ENCODE measurements at regions not wholly inside any gene's neighbourhood (a gene's known extent, or its start where the extent isn't known, plus 50 kb on each side); places are given as distances from the start of the nearest gene placed in this dataset.

- Histone ChIP-seq H3K27ac (ENCODE audit: insufficient read depth, low read length) (no peak overlapping the region), H2AFZ (ENCODE audit: low read length) (no peak overlapping the region), H3K36me3 (ENCODE audit: control insufficient read depth, insufficient read depth, low read length) (no peaks in the 10 kb centered on the region), H4K20me1 (ENCODE audit: control insufficient read depth, extremely low read depth, insufficient read depth, low read length) (no peaks in the 10 kb centered on the region), H3K79me2 (ENCODE audit: control insufficient read depth, insufficient read depth, low read length) (no peaks in the 10 kb centered on the region), H3K9me3 (ENCODE audit: control insufficient read depth, insufficient read depth, low read depth, low read length) (no peaks in the 10 kb centered on the region), H3K4me1 (ENCODE audit: control insufficient read depth, extremely low read depth, insufficient read depth, low read length) (no peaks in the 10 kb centered on the region), H3K9ac (ENCODE audit: insufficient read depth, low read length) (no peak overlapping the region), H3K4me2 (ENCODE audit: extremely low read depth, insufficient read depth, low read length) (no peak overlapping the region), H3K4me3 (replicated peaks in 1 of 4; ENCODE audit: control extremely low read depth in 1 of 4, insufficient read depth in 1 of 4, low read depth in 3 of 4, low read length in 4 of 4) (no peak overlapping the region), H3K27me3 (ENCODE audit: control insufficient read depth, insufficient read depth, low read length) (no peaks in the 10 kb centered on the region)
- TF ChIP-seq EZH2 (IDR thresholded peaks at IDR 0.05; ENCODE audit: low read length, missing control alignments): no peak
- no peak for TF ChIP-seq CTCF (conservative IDR thresholded peaks at IDR 0.05 in 1 of 2, IDR thresholded peaks at IDR 0.05 in 1 of 2; ENCODE audit: low read depth in 1 of 2, low read length in 2 of 2)
- no peak for DNase-seq (ENCODE audit: low read depth in 2 of 2)
Measured at GRCh38 chr6:86010915-86011786, 368.5 kb upstream of the SYNCRIP start.

- Histone ChIP-seq H3K36me3 (ENCODE audit: control insufficient read depth, insufficient read depth, low read length) (no peaks in the 10 kb centered on the region), H3K27ac (ENCODE audit: insufficient read depth, low read length) (no peak overlapping the region), H3K27me3 (ENCODE audit: control insufficient read depth, insufficient read depth, low read length) (no peaks in the 10 kb centered on the region), H3K9me3 (ENCODE audit: control insufficient read depth, insufficient read depth, low read depth, low read length) (no peaks in the 10 kb centered on the region), H4K20me1 (ENCODE audit: control insufficient read depth, extremely low read depth, insufficient read depth, low read length) (no peaks in the 10 kb centered on the region), H2AFZ (ENCODE audit: low read length) (no peak overlapping the region), H3K4me3 (replicated peaks in 1 of 4; ENCODE audit: control extremely low read depth in 1 of 4, insufficient read depth in 1 of 4, low read depth in 3 of 4, low read length in 4 of 4) (no peak overlapping the region), H3K9ac (ENCODE audit: insufficient read depth, low read length) (no peak overlapping the region), H3K4me1 (ENCODE audit: control insufficient read depth, extremely low read depth, insufficient read depth, low read length) (no peaks in the 10 kb centered on the region), H3K4me2 (ENCODE audit: extremely low read depth, insufficient read depth, low read length) (no peak overlapping the region), H3K79me2 (ENCODE audit: control insufficient read depth, insufficient read depth, low read length) (no peaks in the 10 kb centered on the region)
- DNase-seq (ENCODE audit: low read depth in 2 of 2): no peak
- TF ChIP-seq CTCF (conservative IDR thresholded peaks at IDR 0.05 in 1 of 2, IDR thresholded peaks at IDR 0.05 in 1 of 2; ENCODE audit: low read depth in 1 of 2, low read length in 2 of 2) (no peak), EZH2 (IDR thresholded peaks at IDR 0.05; ENCODE audit: low read length, missing control alignments) (no peak)
Measured at GRCh38 chr6:85997206-85997605, 354.5 kb upstream of the SYNCRIP start.

- H3K36me3 ChIP-seq (ENCODE audit: control insufficient read depth, insufficient read depth, low read length): no peaks in the 10 kb centered on the region
- DNase-seq (ENCODE audit: low read depth in 2 of 2): no peak
- TF ChIP-seq EZH2 (IDR thresholded peaks at IDR 0.05; ENCODE audit: low read length, missing control alignments) (no peak), CTCF (conservative IDR thresholded peaks at IDR 0.05 in 1 of 2, IDR thresholded peaks at IDR 0.05 in 1 of 2; ENCODE audit: low read depth in 1 of 2, low read length in 2 of 2) (no peak)
Measured at GRCh38 chr6:85996034-85996375, 353.3 kb upstream of the SYNCRIP start.

More at GRCh38 chr6:85996034-85996375, 353.3 kb upstream of the SYNCRIP start:
- H4K20me1 ChIP-seq (ENCODE audit: control insufficient read depth, extremely low read depth, insufficient read depth, low read length): no peaks in the 10 kb centered on the region
- H3K4me2 ChIP-seq (ENCODE audit: extremely low read depth, insufficient read depth, low read length): no peak overlapping the region
- no peak overlapping the region for H3K9ac ChIP-seq (ENCODE audit: insufficient read depth, low read length)
- H3K27ac ChIP-seq (ENCODE audit: insufficient read depth, low read length): no peak overlapping the region
- no peak overlapping the region for H3K4me3 ChIP-seq (replicated peaks in 1 of 4; ENCODE audit: control extremely low read depth in 1 of 4, insufficient read depth in 1 of 4, low read depth in 3 of 4, low read length in 4 of 4)
- no peaks in the 10 kb centered on the region for H3K79me2 ChIP-seq (ENCODE audit: control insufficient read depth, insufficient read depth, low read length)
- no peak overlapping the region for H2AFZ ChIP-seq (ENCODE audit: low read length)
- no peaks in the 10 kb centered on the region for H3K9me3 ChIP-seq (ENCODE audit: control insufficient read depth, insufficient read depth, low read depth, low read length)
- no peaks in the 10 kb centered on the region for H3K4me1 ChIP-seq (ENCODE audit: control insufficient read depth, extremely low read depth, insufficient read depth, low read length)
- no peaks in the 10 kb centered on the region for H3K27me3 ChIP-seq (ENCODE audit: control insufficient read depth, insufficient read depth, low read length)

Data from fibroblast of lung (primary cell).